ENCODE measurements at regions not wholly inside any gene's neighbourhood (a gene's known extent, or its start where the extent isn't known, plus 50 kb on each side); places are given as distances from the start of the nearest gene placed in this dataset.

GRCh38 chr2:236715491-236715961, 145.9 kb downstream of the ACKR3 start (continued):
- no peak for TF ChIP-seq SUZ12 (IDR thresholded peaks at IDR 0.05; ENCODE audit: low read length)

Measured in H1 (cell line).